DOHH2 (cell line): ENCODE measurements at regions not wholly inside any gene's neighbourhood (a gene's known extent, or its start where the extent isn't known, plus 50 kb on each side); places are given as distances from the start of the nearest gene placed in this dataset.

Experiments used
- EZH2phosphoT487 ChIP-seq: fragments of 200-600 bp; sonication (generic); IDR thresholded peaks from 2 replicates; pipeline ENCODE4 v1.6.1; 2017; ENCODE audit warnings: borderline replicate concordance, mild to moderate bottlenecking, antibody characterized with exemption, low read length, moderate library complexity, mixed read lengths
- TF ChIP-seq, protein P1 (sequence below): fragments of 200-600 bp; sonication (generic); IDR thresholded peaks from one replicate; pipeline ENCODE4 v1.5.1; 2014; ENCODE audit warnings: antibody characterized with exemption, mild to moderate bottlenecking, low read depth, low read length; ENCODE audit not compliant: poor library complexity, severe bottlenecking

DNA sequence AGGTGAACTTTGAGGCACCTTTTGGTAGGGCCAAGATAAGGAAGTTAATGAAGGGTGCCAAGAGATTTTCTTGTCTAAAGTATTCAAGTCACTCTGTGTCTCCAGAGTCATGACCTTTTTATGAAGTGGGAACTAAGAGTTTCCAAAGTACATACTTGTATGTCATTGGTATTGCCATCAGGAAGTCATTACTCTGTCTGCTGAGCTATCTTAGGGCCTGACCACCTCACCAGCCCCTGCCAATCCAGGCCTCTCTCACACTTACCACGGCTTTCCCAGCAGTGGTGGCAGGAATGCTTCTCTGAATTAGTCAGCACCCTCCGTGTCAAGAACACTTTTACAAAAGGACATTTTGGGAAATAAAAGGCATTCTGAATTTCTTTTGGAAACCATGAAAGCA is 192.8 kb upstream of the MTNR1B start:
- TF ChIP-seq, protein P1, sequence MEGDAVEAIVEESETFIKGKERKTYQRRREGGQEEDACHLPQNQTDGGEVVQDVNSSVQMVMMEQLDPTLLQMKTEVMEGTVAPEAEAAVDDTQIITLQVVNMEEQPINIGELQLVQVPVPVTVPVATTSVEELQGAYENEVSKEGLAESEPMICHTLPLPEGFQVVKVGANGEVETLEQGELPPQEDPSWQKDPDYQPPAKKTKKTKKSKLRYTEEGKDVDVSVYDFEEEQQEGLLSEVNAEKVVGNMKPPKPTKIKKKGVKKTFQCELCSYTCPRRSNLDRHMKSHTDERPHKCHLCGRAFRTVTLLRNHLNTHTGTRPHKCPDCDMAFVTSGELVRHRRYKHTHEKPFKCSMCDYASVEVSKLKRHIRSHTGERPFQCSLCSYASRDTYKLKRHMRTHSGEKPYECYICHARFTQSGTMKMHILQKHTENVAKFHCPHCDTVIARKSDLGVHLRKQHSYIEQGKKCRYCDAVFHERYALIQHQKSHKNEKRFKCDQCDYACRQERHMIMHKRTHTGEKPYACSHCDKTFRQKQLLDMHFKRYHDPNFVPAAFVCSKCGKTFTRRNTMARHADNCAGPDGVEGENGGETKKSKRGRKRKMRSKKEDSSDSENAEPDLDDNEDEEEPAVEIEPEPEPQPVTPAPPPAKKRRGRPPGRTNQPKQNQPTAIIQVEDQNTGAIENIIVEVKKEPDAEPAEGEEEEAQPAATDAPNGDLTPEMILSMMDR = no peak
- no peak for TF ChIP-seq EZH2phosphoT487
